Stimulated activated naive CD4-positive, alpha-beta T cell (primary cell): ENCODE measurements at regions not wholly inside any gene's neighbourhood (a gene's known extent, or its start where the extent isn't known, plus 50 kb on each side); places are given as distances from the start of the nearest gene placed in this dataset.

ENCODE experiments used
- DNase-seq, 6 experiments: peaks; one replicate each; lab custom pipeline; 2025; lab: John Stamatoyannopoulos, UW

GRCh38 chr17:68184816-68185436, 62.9 kb upstream of the AMZ2 start:
- DNase-seq: peak; percentile 14 to 65 (median 42)

DNA sequence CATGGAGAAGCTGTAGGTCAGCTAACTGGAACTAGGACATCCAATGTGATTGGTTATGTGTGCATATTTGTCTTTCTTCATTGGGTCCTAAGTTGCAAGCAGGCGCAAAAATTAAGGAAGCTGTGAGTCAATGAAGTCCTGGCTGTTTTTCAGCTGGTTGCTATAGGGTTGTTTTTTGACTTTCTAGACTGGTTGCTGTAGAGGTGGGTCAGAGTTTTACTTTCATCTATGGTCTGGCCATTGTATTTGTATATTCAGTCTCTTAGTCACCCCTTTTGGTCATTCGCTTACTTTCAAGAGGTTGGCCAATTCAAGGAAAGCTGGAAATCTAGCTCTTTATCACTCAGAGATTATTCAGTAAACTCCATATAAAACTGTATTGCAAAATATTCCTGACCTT, 62.0 kb upstream of the AMZ2 start:
- no peak for DNase-seq

DNA sequence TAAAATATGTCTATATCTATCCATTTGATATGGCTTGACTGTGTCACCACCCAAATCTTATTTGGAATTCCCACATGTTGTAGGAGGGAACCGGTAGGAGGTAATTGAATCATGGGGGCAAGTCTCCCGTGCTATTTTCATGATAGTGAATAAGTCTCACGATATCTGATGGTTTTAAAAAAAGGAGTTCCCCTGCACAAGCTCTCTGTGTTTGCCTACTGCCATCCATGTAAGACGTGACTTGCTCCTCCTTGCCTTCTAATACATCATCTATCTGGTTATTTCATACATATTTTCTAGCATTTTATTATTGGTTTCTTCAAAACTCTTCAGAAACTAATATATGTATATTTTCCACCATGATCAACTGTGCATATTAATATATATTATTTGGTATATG, 57.3 kb upstream of the AMZ2 start:
- DNase-seq: no peak

DNA sequence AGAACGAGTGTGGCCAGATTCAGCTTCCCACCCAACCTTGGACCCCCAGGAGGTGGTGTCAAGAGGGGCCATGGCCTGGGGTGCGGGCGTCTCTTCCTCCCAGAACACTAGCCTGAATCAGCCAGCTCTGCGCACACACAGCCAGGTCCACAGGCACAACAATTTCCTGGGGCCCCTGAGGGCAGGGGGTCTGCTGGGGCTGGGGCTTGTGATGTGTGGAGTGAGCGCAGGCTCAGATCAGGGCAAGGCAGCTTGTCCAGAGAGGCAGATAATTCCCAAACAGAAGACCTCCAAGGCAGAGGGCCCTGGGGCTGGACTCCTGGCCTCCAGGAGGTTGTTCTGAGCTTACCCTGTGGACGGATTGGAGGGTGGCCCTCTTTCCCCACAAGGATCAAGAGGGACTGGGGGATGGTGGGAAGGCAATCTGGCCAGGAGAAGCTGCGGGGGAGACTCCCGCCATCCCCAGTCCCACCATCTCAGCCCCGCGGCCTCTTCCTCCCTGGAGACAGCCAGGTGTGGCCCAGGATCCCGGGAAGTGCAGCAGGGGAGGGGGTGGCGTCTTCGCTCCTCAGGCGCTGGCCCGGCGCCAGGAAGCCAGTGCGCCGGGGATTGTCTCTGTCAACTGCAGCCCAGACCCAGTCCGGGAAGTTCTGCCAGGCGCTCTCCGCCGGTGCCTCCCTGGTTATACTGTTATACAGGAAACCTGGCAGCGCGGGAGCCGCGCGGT, 52.0 kb upstream of the AMZ2 start:
- peak in 1 of 6 experiments; percentile 21 for DNase-seq

DNA sequence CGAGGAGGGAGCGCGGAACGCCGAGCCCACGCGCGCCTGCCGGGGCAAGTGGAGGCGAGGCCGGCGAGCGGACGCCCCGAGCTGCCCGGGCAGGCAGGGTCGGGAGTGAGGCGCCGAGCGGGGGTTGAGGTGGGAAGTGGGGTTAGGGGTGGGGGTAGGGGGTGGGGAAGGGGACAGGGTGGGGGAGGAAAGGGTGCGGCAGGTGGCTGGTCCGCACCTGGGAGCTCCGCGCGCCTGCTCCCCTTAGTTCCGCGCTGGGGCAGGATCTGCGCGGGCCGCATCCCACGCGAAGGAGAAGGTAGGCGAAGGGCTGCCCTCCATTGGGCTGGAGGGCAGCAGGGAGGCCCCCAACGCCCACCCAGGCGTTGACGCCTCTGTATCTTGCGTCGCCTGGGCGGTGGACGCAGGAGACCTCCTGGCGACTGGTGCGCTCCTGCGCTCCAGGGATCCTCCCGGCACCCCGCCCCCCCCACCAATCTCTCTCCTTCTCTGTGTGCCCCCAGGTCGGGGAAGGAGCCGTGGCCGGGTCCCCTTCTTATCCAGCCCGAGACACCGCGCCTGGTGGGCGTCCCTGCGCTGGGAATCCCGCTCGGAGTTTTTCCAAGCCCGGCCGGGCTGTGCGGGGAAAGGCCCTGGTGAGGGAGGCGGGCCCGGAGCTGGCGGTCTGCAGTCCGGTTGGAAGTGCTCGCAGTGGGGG, 51.3 kb upstream of the AMZ2 start:
- DNase-seq: peak in 1 of 6 experiments; percentile 11

- DNase-seq: peak in 4 of 6 experiments; percentile 13 to 36 (median 22)
These were observed 50.5 kb upstream of the AMZ2 start for GRCh38 chr17:68197091-68197996.

GRCh38 chr17:68197997-68198930, 49.6 kb upstream of the AMZ2 start:
- peak in 2 of 6 experiments; percentile 13 to 29 for DNase-seq
